Astrocyte of the cerebellum (primary cell): ENCODE measurements at regions not wholly inside any gene's neighbourhood (a gene's known extent, or its start where the extent isn't known, plus 50 kb on each side); places are given as distances from the start of the nearest gene placed in this dataset.

ENCODE experiments used
- DNase-seq: peaks from one replicate; pipeline ENCODE4 v3.0.0-alpha.2; 2011; ENCODE audit warnings: low read depth
- H3K4me3 ChIP-seq: 2 replicates; pipeline ENCODE4 v1.5.1; 2011; ENCODE audit warnings: mild to moderate bottlenecking, low read depth, low read length, moderate library complexity
- CTCF ChIP-seq: IDR thresholded peaks from 2 replicates; pipeline ENCODE4 v1.5.1; 2012; ENCODE audit warnings: low read length, low read depth, moderate library complexity, mild to moderate bottlenecking; ENCODE audit errors: missing control alignments
- in situ Hi-C: cut with HindIII; loops from 2 replicates; pipeline ENCODE4 v1.10.0; 2017; ENCODE audit warnings: low sequenced_read_pairs

GRCh38 chr11:96465512-96465911, 75.7 kb downstream of the JRKL start:
- no peak for TF ChIP-seq CTCF
- in situ Hi-C loops, result no loop called here
- no peak overlapping the region for H3K4me3 ChIP-seq
- DNase-seq, result no peak

- no peak overlapping the region for H3K4me3 ChIP-seq
- no peak for DNase-seq
- no peak for TF ChIP-seq CTCF
- in situ Hi-C loops, result no loop called here
These were observed 76.8 kb downstream of the JRKL start for GRCh38 chr11:96466607-96467006.

- no peak overlapping the region for H3K4me3 ChIP-seq
- DNase-seq, result no peak
- in situ Hi-C loops, result no loop called here
- TF ChIP-seq CTCF, result no peak
These were observed 80.0 kb downstream of the JRKL start for GRCh38 chr11:96469776-96470175.

- DNase-seq, result no peak
- TF ChIP-seq CTCF, result no peak
- in situ Hi-C loops, result no loop called here
- no peak overlapping the region for H3K4me3 ChIP-seq
These were observed 80.7 kb downstream of the JRKL start for GRCh38 chr11:96470521-96470920.

GRCh38 chr11:96472085-96472484, 82.3 kb downstream of the JRKL start:
- no peak for DNase-seq
- H3K4me3 ChIP-seq, result no peak overlapping the region
- in situ Hi-C loops, result no loop called here
- TF ChIP-seq CTCF, result no peak

- no peak for TF ChIP-seq CTCF
- DNase-seq, result no peak
- no peak overlapping the region for H3K4me3 ChIP-seq
- in situ Hi-C loops, result no loop called here
These were observed 84.5 kb downstream of the JRKL start for GRCh38 chr11:96474263-96474662.

GRCh38 chr11:96481204-96481603, 91.4 kb downstream of the JRKL start:
- H3K4me3 ChIP-seq, result no peak overlapping the region
- in situ Hi-C loops, result no loop called here
- no peak for DNase-seq
- TF ChIP-seq CTCF, result no peak
